ENCODE measurements at regions not wholly inside any gene's neighbourhood (a gene's known extent, or its start where the extent isn't known, plus 50 kb on each side); places are given as distances from the start of the nearest gene placed in this dataset.

GRCh38 chr3:189042832-189043231, 128.9 kb upstream of the TPRG1 start:
- no peak for DNase-seq

DNA sequence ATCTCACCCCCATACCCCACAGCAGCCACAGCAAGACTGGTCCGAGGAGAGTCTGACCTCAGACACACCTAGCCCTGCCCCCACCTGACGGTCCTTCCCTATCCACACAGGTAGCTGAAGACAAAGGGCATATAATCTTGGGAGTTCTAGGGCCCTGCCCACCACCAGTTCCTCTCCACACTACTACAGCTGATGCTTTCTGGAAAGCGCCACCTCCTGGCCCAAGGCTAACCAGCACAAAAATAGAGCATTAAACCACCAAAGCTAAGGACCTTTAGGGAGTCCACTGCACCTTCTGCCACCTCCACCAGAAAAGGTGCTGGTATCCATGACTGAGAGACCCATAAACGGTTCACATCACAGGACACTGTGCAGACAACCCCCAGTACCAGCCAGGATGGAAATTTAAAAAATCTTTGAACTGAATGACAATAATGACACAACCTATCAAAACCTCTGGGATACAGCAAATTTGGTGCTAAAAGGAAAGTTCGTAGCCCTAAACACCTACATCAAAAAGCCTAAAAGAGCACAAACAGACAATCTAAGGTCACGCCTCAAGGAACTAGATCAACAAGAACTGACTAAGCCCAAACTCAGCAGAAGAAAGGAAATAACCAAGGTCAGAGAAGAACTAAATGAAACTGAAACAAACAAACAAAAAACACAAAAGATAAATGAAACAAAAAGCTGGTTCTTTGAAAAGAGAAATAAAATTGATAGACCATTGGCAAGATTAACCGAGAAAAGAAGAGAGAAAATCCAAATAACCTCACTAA, 122.1 kb upstream of the TPRG1 start:
- DNase-seq, result no peak

GRCh38 chr3:189053322-189053721, 118.4 kb upstream of the TPRG1 start:
- DNase-seq, result no peak

DNA sequence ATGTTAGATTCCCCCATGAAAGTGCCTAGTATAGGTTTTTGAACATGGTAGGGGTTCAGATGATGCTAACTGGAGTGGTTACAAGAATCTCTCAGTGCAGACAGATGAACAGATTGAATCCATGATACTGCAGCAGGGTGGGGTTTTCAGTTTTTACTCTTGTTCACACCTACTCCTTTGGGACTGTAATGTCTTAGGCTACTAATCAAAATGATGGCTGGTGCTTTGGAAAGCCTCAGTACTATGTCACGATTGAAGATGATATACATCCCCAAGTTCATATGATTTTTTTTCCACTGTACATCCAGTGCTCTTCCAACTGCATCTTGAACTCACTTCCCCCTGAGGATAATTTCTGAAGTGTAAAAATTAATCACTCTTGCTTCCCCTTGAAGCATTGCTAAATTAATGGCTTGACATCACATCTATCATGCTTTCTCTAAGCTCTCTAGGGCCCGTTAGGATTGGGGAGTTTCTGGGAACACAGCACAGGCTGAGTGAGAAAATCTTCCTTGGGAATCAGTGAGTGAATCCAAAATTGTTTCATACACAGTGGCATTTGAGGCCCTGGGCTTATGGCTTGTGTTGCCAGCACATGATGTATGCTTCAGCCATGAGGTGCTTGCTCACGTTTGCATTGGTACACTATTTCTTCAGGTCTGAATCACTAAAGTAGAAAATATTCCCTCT, 115.0 kb upstream of the TPRG1 start:
- peak; percentile 7 to 54 (median 40) for DNase-seq

- DNase-seq, result no peak
These were observed 114.4 kb upstream of the TPRG1 start for GRCh38 chr3:189057369-189057768.

DNA sequence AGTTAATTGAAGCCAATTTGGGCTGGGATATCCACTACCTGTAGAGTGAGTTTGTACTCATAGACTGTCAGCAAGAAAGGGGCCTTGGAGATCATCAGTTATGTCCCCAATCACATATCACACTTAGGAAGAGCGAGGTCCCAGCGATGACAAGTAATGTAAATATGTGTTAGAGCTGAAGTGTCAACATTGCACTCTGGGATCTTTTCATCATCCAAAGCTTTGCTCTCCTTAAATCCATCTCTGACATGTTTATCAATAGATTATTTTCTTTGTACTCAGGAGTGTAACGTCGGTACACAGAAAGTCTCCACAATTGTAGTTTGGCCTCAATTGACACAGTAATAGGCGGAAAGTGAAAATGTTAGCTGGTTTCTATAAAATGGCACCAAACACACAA, 113.7 kb upstream of the TPRG1 start:
- no peak for DNase-seq

DNA sequence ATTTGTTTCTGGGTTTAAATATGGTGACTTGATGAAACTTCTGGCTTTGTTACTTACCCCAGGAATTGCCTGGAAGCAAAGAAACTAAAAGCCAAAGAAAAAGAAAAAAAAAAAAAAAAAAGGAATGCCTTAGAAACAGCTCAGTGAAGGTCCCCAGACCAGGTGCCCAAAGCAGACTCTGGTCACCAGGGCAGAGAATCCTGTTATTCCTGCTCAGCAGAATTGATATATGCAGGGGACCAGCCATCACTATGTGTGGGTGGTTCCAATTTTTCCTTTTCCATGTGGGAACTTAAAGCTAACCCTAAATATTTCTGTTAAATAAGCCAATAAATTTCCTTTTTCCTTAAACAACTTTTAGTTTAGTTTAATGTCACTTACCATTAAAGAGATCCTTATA, 100.8 kb upstream of the TPRG1 start:
- no peak for DNase-seq

DNA sequence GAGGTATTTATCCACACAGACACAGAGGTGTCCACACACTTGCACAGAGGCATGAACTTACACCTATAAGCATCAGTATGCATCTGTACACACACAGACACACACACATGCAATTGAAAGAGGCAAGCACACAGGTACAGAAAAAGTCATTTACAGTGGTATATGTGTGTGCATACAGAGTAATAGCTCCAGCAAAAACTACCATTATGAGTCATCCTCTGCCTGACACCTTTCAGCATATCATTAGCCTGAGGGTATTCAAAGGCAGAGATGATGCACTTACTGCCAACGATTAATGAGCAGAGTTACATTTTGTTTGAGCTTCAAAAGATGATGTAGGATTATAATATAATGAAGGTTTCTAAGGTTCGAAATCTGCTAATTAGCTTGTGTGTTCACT, 100.3 kb upstream of the TPRG1 start:
- no peak for DNase-seq

GRCh38 chr3:189076449-189076848, 95.3 kb upstream of the TPRG1 start:
- DNase-seq, result no peak

DNA sequence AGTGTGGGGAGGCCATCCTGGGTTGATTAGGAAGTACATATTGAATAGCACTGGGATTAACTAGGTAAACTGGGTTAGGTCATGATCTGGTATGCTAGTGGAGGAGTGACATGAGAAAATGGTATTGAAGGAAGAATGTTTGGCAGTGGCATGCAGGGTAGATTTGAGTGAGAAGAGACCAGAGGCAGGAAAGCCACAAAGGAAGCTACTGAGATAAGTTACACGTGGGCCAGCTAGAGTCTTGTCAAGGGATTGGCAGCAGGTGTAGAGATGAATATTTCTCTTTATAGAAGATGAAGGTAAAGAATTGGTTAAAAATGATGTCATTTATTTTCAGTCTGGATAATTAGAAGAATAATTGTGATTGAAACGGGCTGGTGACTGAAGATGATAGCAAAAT, 91.0 kb upstream of the TPRG1 start:
- no peak for DNase-seq

- DNase-seq, result no peak
These were observed 88.9 kb upstream of the TPRG1 start for GRCh38 chr3:189082666-189083427.

DNA sequence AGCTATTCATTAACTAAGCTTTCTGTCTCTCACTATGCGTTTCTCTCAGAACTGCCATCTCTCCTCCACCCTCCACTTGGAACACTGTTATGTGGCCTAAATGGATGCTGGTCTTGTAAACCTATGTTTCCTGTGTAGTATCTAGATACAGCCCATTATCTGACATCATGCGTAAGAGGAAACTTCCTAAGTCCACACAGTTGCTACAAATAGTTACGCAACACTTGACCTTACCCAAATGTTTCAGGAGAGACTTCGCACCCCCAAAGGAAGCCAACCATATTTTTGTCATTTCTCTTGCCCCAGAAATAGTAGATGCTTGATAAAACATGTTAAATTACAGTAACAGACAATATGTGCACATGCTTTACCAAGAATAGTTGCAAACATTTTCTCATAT, 87.2 kb upstream of the TPRG1 start:
- no peak for DNase-seq

- DNase-seq, result no peak
These were observed 79.2 kb upstream of the TPRG1 start for GRCh38 chr3:189092547-189092946.

GRCh38 chr3:189094539-189094938, 77.2 kb upstream of the TPRG1 start:
- DNase-seq, result no peak

GRCh38 chr3:189096092-189096491, 75.7 kb upstream of the TPRG1 start:
- DNase-seq, result no peak

DNA sequence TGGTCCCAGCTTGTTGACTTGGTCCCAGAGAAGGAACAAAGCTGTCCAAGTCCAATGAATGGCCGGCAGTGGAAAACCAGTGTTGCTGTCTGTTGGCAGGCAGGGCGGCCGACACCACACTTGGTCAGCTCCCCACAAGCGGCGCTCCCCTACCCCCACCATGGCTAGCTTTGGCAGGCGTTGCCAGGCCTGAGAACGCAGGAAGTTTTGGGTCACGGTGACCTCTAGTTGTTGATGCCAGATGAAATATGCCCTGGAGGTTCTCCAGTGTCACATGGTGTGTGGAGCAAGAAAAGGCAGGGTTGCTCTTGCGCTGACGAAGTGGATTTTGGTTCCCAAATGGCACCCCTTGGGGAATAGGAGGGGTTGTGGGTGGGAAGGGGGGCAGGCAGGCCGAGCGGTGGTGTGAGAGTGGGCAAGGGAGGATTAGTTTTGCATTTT, 72.7 kb upstream of the TPRG1 start:
- DNase-seq, result no peak

DNA sequence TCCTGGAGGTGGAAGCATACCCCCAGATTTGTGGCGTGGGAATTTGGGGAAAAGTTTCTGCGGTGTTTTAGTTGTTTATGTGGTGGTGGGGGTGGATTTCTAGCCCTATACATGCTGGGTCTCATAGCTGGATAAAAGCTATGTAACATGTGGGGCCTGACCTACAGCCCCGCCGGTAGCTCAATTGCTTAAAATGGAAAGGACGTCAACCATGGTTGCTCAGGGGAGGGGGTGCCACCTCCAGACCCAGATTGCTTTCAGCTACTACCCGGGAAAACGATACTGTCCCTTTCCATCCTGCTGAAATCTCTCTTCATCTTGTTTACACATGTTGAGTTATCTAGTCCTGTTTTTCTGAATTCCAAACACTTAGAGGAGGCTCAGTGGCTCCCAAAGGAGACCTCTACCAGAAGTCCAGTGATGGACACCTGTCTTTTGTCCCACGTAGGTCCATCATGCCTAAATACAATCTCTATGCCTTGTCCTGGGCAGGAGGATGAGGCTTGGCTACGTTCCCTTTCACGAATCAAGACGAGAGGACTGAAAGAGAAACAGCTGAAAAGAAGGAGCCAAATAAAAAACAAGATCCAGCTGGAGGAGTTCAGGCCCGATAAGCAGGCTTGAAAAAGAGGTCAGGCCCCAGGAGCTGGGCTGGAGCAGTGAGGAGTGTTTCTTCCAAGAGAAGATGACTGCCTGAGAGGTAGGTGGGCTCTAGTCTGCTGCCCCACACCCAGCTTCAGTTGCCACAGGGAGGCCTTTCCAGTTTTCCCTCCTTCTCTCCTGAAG, 72.1 kb upstream of the TPRG1 start:
- peak in 2 of 3 donors; percentile 36 to 72 for DNase-seq

DNA sequence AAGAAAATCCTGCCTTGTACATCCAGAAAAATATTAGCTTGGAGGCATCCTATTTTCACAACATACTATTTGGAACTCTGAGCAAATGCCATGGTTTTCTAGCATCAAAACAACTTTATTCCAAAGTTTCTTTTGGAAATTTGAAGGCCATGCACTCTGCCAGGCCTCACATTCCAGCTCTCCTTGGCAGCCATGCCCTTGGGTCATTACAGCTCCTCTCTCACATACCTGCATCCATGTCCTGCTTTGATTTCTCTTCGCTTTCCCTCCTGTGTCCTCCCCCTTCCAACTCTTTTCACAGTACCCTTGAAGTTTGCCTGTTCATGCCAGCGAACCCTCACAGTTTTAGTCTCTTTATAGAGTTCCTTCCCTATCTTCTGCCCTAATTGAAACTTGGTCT, 70.9 kb upstream of the TPRG1 start:
- no peak for DNase-seq

DNA sequence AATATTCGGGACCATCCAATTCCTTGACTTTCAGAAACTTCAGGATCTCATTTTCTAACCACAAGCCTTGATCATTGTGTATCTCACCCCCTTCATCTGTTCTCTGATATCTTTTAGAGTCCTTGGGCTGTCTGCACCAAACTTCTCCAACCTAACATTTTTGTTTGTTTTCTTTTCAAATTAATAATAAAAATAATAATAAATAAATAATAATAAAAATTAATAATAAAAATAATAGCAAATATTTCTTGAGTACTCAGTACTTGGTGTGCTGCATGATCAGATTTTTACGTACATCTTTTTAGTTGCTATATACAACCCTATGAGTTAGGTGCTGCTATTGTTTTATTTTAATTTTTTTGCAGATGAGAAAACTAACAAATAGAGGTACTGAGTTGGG, 70.2 kb upstream of the TPRG1 start:
- no peak for DNase-seq

GRCh38 chr3:189103208-189103607, 68.6 kb upstream of the TPRG1 start:
- no peak for DNase-seq

GRCh38 chr3:189108067-189108466, 63.7 kb upstream of the TPRG1 start:
- peak; percentile 42 to 82 (median 61) for DNase-seq

DNA sequence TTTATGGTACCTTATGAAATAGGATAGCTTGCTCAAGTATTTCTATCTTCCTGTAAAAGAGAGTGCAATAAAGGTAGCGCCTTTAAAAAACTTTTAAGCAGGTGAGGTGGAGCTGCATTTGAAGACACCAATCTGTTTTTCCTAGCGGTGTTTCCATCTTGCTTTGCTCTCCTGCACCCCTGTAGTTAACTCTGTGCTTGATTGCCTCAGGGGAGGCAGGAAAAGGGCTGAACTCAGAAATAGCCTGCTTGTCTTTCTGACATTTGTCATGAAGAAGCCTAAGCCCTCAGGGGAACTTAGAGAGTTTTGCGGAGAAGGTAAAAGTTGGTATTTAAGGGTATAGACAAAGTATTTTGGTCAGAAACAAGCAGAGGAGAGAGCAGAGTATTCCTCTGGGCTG, 63.0 kb upstream of the TPRG1 start:
- peak in 1 of 3 donors; percentile 9 for DNase-seq

All from muscle of back (tissue), 3 donors.